ENCODE measurements at regions not wholly inside any gene's neighbourhood (a gene's known extent, or its start where the extent isn't known, plus 50 kb on each side); places are given as distances from the start of the nearest gene placed in this dataset.

DNA sequence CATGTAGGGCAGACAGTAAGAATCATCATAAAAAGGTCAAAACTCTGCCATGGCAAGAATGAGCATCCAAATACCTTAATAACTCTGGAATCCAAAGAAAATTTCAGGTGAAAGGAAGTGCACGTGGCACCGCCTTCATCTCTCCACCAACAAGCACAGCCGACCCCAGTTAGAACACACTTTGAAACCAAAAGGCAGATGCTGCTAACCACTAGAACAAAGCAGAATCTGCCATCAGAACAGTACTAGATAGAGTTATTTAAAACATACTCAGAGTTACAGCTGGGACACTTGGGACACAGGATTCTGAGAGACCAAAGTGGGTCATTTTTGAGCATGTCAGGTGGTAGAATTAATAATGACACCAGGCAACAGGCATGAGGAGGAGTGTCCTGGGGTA is 106.7 kb upstream of the SOD1 start:
- no peak overlapping the region for H2BK120ac ChIP-seq (ENCODE audit: low read depth, low read length, poor library complexity, severe bottlenecking)
- H4K5ac ChIP-seq (ENCODE audit: insufficient read length, low read depth, low read length), result no peak overlapping the region
- Mint-ChIP-seq H3K4me1 (peaks cover 50 to 56% of the 10 kb centered on the region in 2 experiments), H3K4me3 (no peak overlapping the region), H3K9me3 (no peaks in the 10 kb centered on the region; a peak in 1 of 5 replicates), H3K36me3 (ENCODE audit: insufficient read depth in 1 of 3, low read depth in 3 of 3) (peaks cover 0 to 7% (median 0%) of the 10 kb centered on the region in 3 experiments; a peak in 3 of 7 replicates), H3K27ac (no peak overlapping the region), H3K27me3 (ENCODE audit: low read depth) (peaks cover 25% of the 10 kb centered on the region)
- H3K79me1 ChIP-seq (ENCODE audit: insufficient read depth, low read depth, low read length, poor library complexity, severe bottlenecking), result no peaks in the 10 kb centered on the region
- peaks cover 2% of the 10 kb centered on the region; the same call in 1 of the 2 replicates for H3K79me2 ChIP-seq (ENCODE audit: insufficient read depth, low read length)
- H3K27ac ChIP-seq (ENCODE audit: insufficient read length, low read depth, low read length), result no peak overlapping the region
- no peak overlapping the region for H3K14ac ChIP-seq (ENCODE audit: insufficient read depth, low read length)
- no peak overlapping the region for H2AFZ ChIP-seq (ENCODE audit: low read length)
- H3K27me3 ChIP-seq (ENCODE audit: insufficient read depth, low read length), result no peaks in the 10 kb centered on the region; the same call in 1 of the 2 replicates
- TF ChIP-seq, protein P1, sequence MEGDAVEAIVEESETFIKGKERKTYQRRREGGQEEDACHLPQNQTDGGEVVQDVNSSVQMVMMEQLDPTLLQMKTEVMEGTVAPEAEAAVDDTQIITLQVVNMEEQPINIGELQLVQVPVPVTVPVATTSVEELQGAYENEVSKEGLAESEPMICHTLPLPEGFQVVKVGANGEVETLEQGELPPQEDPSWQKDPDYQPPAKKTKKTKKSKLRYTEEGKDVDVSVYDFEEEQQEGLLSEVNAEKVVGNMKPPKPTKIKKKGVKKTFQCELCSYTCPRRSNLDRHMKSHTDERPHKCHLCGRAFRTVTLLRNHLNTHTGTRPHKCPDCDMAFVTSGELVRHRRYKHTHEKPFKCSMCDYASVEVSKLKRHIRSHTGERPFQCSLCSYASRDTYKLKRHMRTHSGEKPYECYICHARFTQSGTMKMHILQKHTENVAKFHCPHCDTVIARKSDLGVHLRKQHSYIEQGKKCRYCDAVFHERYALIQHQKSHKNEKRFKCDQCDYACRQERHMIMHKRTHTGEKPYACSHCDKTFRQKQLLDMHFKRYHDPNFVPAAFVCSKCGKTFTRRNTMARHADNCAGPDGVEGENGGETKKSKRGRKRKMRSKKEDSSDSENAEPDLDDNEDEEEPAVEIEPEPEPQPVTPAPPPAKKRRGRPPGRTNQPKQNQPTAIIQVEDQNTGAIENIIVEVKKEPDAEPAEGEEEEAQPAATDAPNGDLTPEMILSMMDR (conservative IDR thresholded peaks at IDR 0.05), result no peak
- H3T11ph ChIP-seq (ENCODE audit: low read length), result no peak overlapping the region
- DNase-seq, result no peak
- no peak overlapping the region for H2BK20ac ChIP-seq (ENCODE audit: low read depth, low read length, poor library complexity, severe bottlenecking)
- no peak overlapping the region for H4K8ac ChIP-seq (replicated peaks; ENCODE audit: insufficient read length, low read depth, low read length)
- H3K9ac ChIP-seq (ENCODE audit: extremely low read depth, insufficient read length, low read length), result no peak overlapping the region
- no peak overlapping the region for H4K91ac ChIP-seq (ENCODE audit: insufficient read length, low read depth, low read length)
- H2AK5ac ChIP-seq (ENCODE audit: insufficient read length, low read length), result no peak overlapping the region
- no peak overlapping the region for H2BK15ac ChIP-seq (ENCODE audit: low read depth, low read length)
- H2BK5ac ChIP-seq (ENCODE audit: insufficient read length, low read length), result no peak overlapping the region
- peaks cover 3% of the 10 kb centered on the region for H3K23me2 ChIP-seq (ENCODE audit: insufficient read length, low read depth, low read length, poor library complexity, severe bottlenecking)
- no peak overlapping the region for H3K23ac ChIP-seq (ENCODE audit: insufficient read length, low read depth, low read length)
- WGBS (ENCODE audit: extremely low coverage, insufficient read length, low lambda C conversion rate), result no CpG with 5 or more reads among the region's 3 CpGs
- H3K4me1 ChIP-seq (ENCODE audit: insufficient read depth, low read length), result peaks cover 18% of the 10 kb centered on the region; the same call in 1 of the 2 replicates
- no peak overlapping the region for H3K4ac ChIP-seq (ENCODE audit: low read depth, low read length)
- no peak overlapping the region for H3K4me2 ChIP-seq (ENCODE audit: insufficient read depth, insufficient read length, low read length)
- no peaks in the 10 kb centered on the region for H3K9me3 ChIP-seq (ENCODE audit: control insufficient read depth, low read depth, low read length)
- H2BK12ac ChIP-seq (ENCODE audit: insufficient read length, low read depth, low read length), result no peak overlapping the region
- no peaks in the 10 kb centered on the region for H4K20me1 ChIP-seq (ENCODE audit: control insufficient read depth, insufficient read depth, insufficient read length)
- no peak overlapping the region for H3K18ac ChIP-seq (ENCODE audit: insufficient read length, low read depth, low read length)
- no peak overlapping the region for H3K56ac ChIP-seq (ENCODE audit: insufficient read length, low read depth, low read length)
